Stimulated activated naive CD4-positive, alpha-beta T cell treated with Interleukin-2 at 50 U/mL for 16 hours (primary cell): ENCODE measurements at regions not wholly inside any gene's neighbourhood (a gene's known extent, or its start where the extent isn't known, plus 50 kb on each side); places are given as distances from the start of the nearest gene placed in this dataset.
"Not testable (repeated sequence)": the region's sequence is repeated elsewhere in the genome, so short reads cannot be mapped to it uniquely, and the experiment has no call there.

Source experiments
- DNase-seq: peaks from one replicate; lab custom pipeline; 2025; lab: John Stamatoyannopoulos, UW

- no peak for DNase-seq
Measured at GRCh38 chr9:28999806-29000205, 1426.5 kb upstream of the C9orf72 start.

DNA sequence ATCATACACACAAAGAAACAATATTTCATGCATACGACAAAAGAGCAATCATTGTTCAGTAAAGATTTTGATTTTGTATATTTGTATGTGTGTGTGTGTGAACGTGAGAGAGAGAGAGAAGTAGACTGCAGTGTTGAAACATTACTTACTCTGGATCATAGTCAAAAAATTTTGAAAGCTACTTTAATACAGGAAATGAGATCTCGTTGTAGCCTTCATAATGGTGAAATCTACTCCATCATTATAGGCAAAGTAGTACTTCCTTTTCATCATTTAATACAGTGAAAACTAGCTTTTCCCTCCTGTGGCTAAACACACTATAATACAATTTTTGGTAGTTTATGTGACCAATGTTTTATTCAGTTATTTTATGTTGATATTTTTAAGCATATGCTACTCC lies 1427.7 kb upstream of the C9orf72 start:
- no peak for DNase-seq

- DNase-seq: no peak
Measured at GRCh38 chr9:29004988-29005387, 1431.7 kb upstream of the C9orf72 start.

DNA sequence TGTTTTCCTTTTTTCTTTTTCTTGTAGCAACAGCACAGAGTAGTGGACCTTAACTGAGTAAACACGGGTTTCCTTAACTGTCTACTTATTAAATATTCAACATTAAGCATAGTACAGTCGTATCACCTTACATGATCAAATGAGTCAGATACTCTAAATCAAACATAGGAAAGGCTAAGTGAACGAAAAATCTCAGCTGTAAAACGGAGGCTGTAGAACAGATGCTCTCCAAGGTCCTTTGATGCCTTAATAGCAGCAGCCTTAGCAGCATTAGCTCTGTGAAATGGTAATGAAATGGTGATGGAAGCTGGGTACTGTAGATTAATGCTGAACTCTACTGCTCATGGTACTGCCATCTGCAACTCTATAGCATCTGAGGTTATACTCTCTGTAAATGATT lies 1433.3 kb upstream of the C9orf72 start:
- DNase-seq: no peak

- no peak for DNase-seq
Measured at GRCh38 chr9:29012911-29013310, 1439.6 kb upstream of the C9orf72 start.

DNA sequence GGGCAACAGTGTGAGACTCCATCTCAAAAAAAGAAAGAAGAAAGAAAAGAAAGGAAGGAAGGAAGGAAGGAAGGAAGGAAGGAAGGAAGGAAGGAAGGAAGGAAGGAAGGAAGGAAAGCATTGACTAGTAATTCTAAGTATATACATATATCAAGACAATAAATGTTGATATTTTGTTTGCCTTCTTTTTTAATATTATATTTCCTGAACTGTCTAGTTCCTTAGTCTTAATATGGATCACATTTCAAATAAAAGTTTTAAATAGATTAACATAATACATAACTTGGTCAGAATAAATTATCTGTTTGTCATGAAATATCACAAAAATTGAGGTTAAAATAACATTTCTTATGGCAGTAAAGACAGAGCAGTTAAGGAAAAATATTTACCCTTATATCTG lies 1448.4 kb upstream of the C9orf72 start:
- no peak for DNase-seq

DNA sequence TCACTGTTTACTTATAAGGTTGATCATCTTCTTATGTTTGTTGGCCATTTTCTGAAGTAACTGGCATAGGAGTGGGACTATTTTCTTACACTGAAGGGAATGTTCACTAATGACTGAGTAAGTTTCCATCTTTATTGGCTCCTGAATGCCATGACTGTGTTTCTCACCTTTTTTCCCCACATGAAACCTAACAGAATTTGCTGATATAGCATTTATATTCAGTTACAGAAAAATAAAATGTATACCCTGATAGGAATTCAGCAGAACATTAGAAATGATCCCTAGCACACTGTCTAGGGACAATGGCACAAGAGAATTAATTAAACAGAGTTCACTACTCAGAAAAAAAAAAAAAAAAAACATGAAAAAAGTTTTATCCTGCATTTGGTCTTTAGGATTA lies 1465.1 kb upstream of the C9orf72 start:
- DNase-seq: no peak

DNA sequence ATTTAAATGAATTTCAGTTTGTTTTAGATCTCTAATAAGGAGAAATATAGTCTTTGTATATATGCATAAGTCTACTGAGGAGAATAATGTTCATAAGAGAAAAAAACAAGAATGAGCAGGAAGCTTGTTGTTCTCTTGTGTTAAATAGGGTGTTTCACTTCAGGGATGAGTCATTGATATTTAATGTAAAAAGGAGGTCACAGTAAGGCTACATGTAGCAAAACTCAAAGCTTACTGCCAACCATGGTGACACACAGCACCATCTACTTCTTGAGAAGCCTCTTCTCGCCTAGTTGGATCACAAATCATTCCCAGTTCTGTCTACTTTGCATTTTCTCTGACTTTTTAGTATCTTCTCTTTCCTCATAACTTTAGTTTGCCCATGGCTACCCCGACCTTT lies 1466.0 kb upstream of the C9orf72 start:
- no peak for DNase-seq

DNA sequence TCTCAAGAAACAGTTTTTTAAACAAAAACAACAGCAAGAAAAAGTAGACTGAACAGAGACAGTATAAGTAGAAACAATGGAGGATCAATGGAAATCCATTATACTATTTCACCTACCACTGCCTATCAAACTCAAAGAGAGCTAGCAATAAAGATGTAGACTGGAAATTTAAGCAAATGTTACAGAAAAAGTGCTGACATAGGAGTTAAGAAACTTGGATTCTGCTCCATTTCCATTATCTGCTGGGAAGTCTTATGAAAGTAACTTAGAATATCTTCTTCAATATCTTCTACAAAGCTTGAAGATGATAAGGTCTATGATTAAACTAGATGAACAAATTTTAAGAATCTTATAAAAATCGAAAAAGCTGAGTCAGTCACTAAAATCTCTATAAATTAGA lies 1469.8 kb upstream of the C9orf72 start:
- no peak for DNase-seq

- no peak for DNase-seq
Measured at GRCh38 chr9:29044959-29045358, 1471.7 kb upstream of the C9orf72 start.

DNA sequence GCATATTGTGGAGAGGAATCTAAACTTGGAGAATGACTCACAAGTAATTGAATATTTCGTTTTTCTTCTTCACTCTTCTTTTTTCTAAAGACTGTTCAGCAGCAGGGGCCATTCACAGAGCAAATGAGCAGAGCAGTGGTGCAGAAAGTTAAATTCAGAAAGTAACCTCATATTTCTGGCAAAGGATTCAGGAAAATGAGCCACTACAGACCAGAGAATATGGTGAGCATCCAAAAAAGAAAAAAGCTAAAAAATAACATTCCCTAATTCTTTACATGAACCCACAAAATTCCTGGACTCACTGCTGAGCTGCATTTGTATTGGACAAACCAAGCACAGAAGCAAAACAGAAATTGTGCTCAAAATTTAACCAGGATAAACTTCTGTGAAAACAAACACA lies 1486.8 kb upstream of the C9orf72 start:
- no peak for DNase-seq

DNA sequence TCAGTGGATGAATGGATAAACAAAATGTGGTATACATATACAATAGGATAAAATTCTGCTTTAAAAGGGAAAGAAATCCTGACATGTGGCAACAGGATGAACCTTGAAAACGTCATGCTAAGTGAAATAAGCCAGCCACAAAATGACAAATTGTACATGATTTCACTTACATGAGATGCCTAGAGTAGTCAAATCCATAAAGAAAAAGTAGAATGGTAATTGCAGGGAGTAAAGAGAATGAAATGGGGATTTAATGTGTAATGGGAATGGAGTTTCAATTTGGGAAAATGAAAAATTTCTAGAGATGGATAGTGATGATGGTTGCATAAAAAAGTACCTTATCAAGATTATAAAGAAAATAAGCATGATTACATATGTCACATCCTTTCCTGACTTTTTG lies 1489.2 kb upstream of the C9orf72 start:
- DNase-seq: no peak

DNA sequence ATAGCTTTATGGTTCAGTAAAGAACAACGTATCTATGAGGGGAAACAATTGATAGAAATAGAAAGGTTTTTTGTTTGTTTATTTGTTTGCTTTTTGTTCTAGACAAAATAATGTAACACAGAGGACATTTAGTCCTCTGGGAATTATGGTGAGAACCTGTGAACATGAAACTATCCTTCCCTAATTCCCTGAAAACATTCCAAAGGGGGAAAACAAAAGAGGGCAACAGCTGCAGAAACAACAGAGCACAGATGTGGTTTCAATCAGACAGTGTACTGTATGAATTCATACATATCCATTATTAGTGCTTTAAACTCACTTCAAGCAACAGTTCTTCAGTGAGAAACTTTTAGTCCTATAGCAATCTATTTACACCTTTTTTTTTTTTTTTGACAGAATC lies 1489.8 kb upstream of the C9orf72 start:
- DNase-seq: no peak

- DNase-seq: no peak
Measured at GRCh38 chr9:29066141-29066640, 1492.9 kb upstream of the C9orf72 start.

DNA sequence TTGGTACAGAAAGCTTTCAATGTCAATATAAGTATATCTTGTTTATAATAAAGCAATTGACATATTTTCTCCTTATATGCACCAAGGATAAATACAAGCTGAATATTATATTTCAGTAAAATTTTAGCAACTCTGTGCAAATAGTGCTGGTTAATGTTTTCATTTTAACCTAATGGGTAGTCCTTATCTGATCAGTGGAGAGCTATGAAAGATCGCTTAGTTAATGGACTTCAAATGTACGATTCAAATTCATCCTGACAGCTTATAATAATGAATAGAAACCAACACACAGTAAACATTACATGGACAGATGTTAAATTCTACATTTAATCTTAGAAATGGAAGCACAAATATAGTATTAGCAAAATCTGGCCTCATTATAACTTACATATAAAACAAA lies 1495.2 kb upstream of the C9orf72 start:
- no peak for DNase-seq

GRCh38 chr9:29069376-29069775 lies 1496.1 kb upstream of the C9orf72 start:
- DNase-seq: no peak

DNA sequence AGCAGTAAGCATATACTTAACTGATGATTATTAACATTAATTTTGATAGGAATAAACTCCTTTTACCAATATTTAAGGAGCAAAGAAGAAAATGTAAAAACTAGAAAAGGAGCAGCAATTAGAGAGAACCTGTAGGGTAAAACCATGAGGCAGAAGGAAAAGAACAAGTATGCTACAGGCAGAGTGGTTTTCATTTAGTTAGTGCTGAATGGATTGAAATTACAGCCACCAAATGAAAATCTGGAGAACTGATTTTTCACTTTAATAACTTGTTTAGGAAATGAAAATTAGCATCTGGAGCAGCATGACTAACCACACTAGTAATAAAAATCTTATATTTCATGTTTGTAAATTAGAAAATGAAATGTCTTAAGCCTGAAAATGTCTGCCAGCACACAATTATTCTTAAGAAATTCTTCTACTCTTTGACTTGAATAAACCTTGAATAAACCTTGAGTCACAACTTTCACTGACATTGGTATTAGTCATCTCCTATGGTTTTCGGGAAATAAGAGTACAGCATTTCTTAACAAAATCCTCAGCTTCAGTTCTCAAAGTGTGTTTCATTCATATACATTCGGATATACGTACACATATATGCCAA lies 1504.9 kb upstream of the C9orf72 start:
- no peak for DNase-seq

DNA sequence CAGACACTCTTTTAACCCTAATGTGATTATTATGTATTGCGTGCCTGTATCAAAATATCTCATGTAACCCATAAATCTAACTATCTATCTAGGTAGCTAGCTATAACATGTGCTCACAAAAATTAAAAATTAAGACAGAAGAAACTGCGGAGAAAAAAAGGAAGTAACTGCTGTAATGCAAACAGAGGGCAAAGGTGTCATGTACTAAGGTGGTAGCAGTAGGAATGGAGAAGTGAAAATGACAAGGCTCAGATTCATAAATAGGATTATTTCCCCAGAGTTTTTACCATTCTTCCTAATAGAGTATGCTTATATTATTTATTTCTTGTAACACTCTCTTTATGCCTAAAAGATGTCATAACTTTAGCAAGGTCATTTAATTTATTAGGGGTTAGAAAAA lies 1527.5 kb upstream of the C9orf72 start:
- DNase-seq: no peak

DNA sequence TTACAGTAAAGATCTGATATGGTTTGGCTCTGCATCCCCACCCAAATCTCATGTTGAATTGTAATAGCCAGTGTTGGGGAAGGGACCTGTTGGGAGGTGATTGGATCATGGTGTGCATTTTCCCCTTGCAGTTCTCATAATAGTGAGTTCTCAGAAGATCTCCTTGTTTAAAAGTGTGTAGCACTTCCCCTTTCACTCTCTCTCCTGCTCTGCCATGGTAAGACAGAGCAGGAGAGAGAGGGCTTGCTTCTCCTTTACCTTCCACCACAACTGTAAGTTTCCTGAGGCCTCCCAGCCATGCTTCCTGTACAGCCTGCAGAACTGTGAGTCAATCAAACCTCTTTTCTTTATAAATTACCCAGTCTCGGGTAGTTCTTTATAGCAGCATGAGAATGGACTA lies 1530.9 kb upstream of the C9orf72 start:
- DNase-seq: not testable (repeated sequence)

DNA sequence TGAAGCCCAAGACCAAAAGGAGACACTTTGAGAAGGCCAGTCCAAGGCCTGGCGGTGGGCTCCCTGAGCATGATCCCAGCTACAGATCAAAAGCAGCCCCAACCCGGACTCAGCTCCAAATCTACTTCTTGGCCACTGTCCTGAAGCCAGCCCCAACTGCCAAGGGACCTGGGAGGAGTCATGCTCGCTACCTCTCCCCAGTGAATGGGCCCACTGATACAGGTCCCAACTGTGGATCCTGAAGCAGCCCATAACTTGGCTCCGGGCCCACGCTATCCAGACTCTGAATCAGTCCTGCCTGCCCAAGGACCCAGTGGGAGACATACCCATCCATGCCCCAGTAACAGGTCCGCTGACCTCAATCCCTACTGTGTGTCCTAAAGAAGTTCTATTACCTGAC lies 1545.3 kb upstream of the C9orf72 start:
- DNase-seq: no peak

- DNase-seq: no peak
Measured at GRCh38 chr9:29126783-29127182, 1553.5 kb upstream of the C9orf72 start.

- no peak for DNase-seq
Measured at GRCh38 chr9:29129763-29130162, 1556.5 kb upstream of the C9orf72 start.

GRCh38 chr9:29144476-29144875 lies 1571.2 kb upstream of the C9orf72 start:
- DNase-seq: no peak

- no peak for DNase-seq
Measured at GRCh38 chr9:29150606-29151005, 1577.3 kb upstream of the C9orf72 start.
